SJCRH30 (cell line): ENCODE measurements at regions not wholly inside any gene's neighbourhood (a gene's known extent, or its start where the extent isn't known, plus 50 kb on each side); places are given as distances from the start of the nearest gene placed in this dataset.
"Not testable (repeated sequence)": the region's sequence is repeated elsewhere in the genome, so short reads cannot be mapped to it uniquely, and the experiment has no call there.

Experiments
- DNase-seq, 2 experiments: peaks; one replicate each; pipeline ENCODE4 v3.0.0-alpha.2; 2015 to 2020
- H3K27ac ChIP-seq: fragments of 250-450 bp; sonication (Bioruptor Pico); 2 replicates; pipeline ENCODE4 v1.5.1; 2020; ENCODE audit warnings: mild to moderate bottlenecking, moderate library complexity
- H3K27me3 ChIP-seq: fragments of 250-450 bp; sonication (Bioruptor Pico); 2 replicates; pipeline ENCODE4 v1.5.1; 2020; ENCODE audit warnings: mild to moderate bottlenecking, moderate library complexity
- H3K36me3 ChIP-seq: fragments of 250-450 bp; sonication (Bioruptor Pico); 2 replicates; pipeline ENCODE4 v1.5.1; 2020; ENCODE audit warnings: mild to moderate bottlenecking, moderate library complexity
- H3K4me1 ChIP-seq: fragments of 250-450 bp; sonication (Bioruptor Pico); 2 replicates; pipeline ENCODE4 v1.5.1; 2020; ENCODE audit warnings: mild to moderate bottlenecking, moderate library complexity
- H3K4me3 ChIP-seq: fragments of 250-450 bp; sonication (Bioruptor Pico); 2 replicates; pipeline ENCODE4 v1.5.1; 2020; ENCODE audit warnings: mild to moderate bottlenecking, moderate library complexity
- H3K9me3 ChIP-seq: fragments of 250-450 bp; sonication (Bioruptor Pico); replicated peaks from 2 replicates; pipeline ENCODE4 v1.5.1; 2020; ENCODE audit warnings: mild to moderate bottlenecking, moderate library complexity

GRCh38 chr5:124910354-124911016, 164.0 kb upstream of the ZNF608 start:
- peaks cover 13% of the 10 kb centered on the region; the same call in 1 of the 2 replicates for H3K4me1 ChIP-seq

GRCh38 chr5:124912638-124913328, 166.3 kb upstream of the ZNF608 start:
- DNase-seq, result no peak
- H3K27me3 ChIP-seq, result no peaks in the 10 kb centered on the region
- no peaks in the 10 kb centered on the region for H3K4me1 ChIP-seq
- H3K9me3 ChIP-seq, result no peaks in the 10 kb centered on the region; the same call in 1 of the 2 replicates
- no peaks in the 10 kb centered on the region for H3K36me3 ChIP-seq
- no peak overlapping the region for H3K27ac ChIP-seq
- no peak overlapping the region for H3K4me3 ChIP-seq

More at GRCh38 chr5:124910354-124911016, 164.0 kb upstream of the ZNF608 start:
- H3K27ac ChIP-seq, result no peak overlapping the region
- no peaks in the 10 kb centered on the region; the same call in 1 of the 2 replicates for H3K9me3 ChIP-seq
- no peak for DNase-seq
- H3K36me3 ChIP-seq, result no peaks in the 10 kb centered on the region
- no peak overlapping the region for H3K4me3 ChIP-seq
- no peaks in the 10 kb centered on the region for H3K27me3 ChIP-seq

GRCh38 chr5:124913329-124913653, 166.9 kb upstream of the ZNF608 start:
- H3K27me3 ChIP-seq, result no peaks in the 10 kb centered on the region
- no peaks in the 10 kb centered on the region; the same call in 1 of the 2 replicates for H3K9me3 ChIP-seq
- H3K36me3 ChIP-seq, result no peaks in the 10 kb centered on the region
- H3K27ac ChIP-seq, result no peak overlapping the region
- H3K4me3 ChIP-seq, result no peak overlapping the region
- no peaks in the 10 kb centered on the region for H3K4me1 ChIP-seq
- no peak for DNase-seq

GRCh38 chr5:124916313-124916712, 169.9 kb upstream of the ZNF608 start:
- H3K27ac ChIP-seq, H3K9me3 ChIP-seq, H3K27me3 ChIP-seq, H3K36me3 ChIP-seq, H3K4me1 ChIP-seq, H3K4me3 ChIP-seq, DNase-seq: not testable (repeated sequence)

- Histone ChIP-seq H3K4me1 (peaks cover 6% of the 10 kb centered on the region), H3K36me3 (no peaks in the 10 kb centered on the region), H3K4me3 (no peak overlapping the region), H3K9me3 (no peaks in the 10 kb centered on the region), H3K27ac (no peak overlapping the region), H3K27me3 (no peaks in the 10 kb centered on the region)
- DNase-seq, result no peak
Observed at GRCh38 chr5:124918618-124919017, 172.2 kb upstream of the ZNF608 start.

GRCh38 chr5:124919076-124919475, 172.6 kb upstream of the ZNF608 start:
- DNase-seq, result no peak
- Histone ChIP-seq H3K4me3 (no peak overlapping the region), H3K36me3 (no peaks in the 10 kb centered on the region), H3K9me3 (no peaks in the 10 kb centered on the region), H3K4me1 (peaks cover 6% of the 10 kb centered on the region), H3K27ac (no peak overlapping the region), H3K27me3 (no peaks in the 10 kb centered on the region)

GRCh38 chr5:124919747-124920525, 173.5 kb upstream of the ZNF608 start:
- Histone ChIP-seq H3K36me3 (no peaks in the 10 kb centered on the region), H3K4me3 (no peak overlapping the region), H3K9me3 (no peaks in the 10 kb centered on the region), H3K4me1 (peaks cover 6% of the 10 kb centered on the region), H3K27me3 (no peaks in the 10 kb centered on the region), H3K27ac (no peak overlapping the region)
- no peak for DNase-seq

- Histone ChIP-seq H3K36me3 (no peaks in the 10 kb centered on the region), H3K27me3 (no peaks in the 10 kb centered on the region), H3K4me1 (peaks cover 6% of the 10 kb centered on the region), H3K9me3 (no peaks in the 10 kb centered on the region), H3K27ac (no peak overlapping the region), H3K4me3 (no peak overlapping the region)
- no peak for DNase-seq
Observed at GRCh38 chr5:124920909-124921666, 174.6 kb upstream of the ZNF608 start.

GRCh38 chr5:124921694-124922093, 175.3 kb upstream of the ZNF608 start:
- Histone ChIP-seq H3K36me3 (no peaks in the 10 kb centered on the region), H3K9me3 (no peaks in the 10 kb centered on the region), H3K4me3 (no peak overlapping the region), H3K27ac (no peak overlapping the region), H3K4me1 (peaks cover 6% of the 10 kb centered on the region), H3K27me3 (no peaks in the 10 kb centered on the region)
- no peak for DNase-seq

- DNase-seq, result no peak
- no peak overlapping the region for H3K27ac ChIP-seq
- no peaks in the 10 kb centered on the region for H3K9me3 ChIP-seq
- H3K36me3 ChIP-seq, result no peaks in the 10 kb centered on the region
- H3K27me3 ChIP-seq, result no peaks in the 10 kb centered on the region
- no peak overlapping the region for H3K4me3 ChIP-seq
- peaks cover 6% of the 10 kb centered on the region for H3K4me1 ChIP-seq
Observed at GRCh38 chr5:124922255-124922975, 176.0 kb upstream of the ZNF608 start.

- Histone ChIP-seq H3K4me1 (peaks cover 6% of the 10 kb centered on the region), H3K9me3 (no peaks in the 10 kb centered on the region), H3K27me3 (no peaks in the 10 kb centered on the region), H3K36me3 (no peaks in the 10 kb centered on the region), H3K4me3 (no peak overlapping the region), H3K27ac (no peak overlapping the region)
- peak; percentile 11 to 61 for DNase-seq
Observed at GRCh38 chr5:124923131-124923530, 176.7 kb upstream of the ZNF608 start.

GRCh38 chr5:124924729-124925128, 178.3 kb upstream of the ZNF608 start:
- no peaks in the 10 kb centered on the region for H3K36me3 ChIP-seq
- peaks cover 6% of the 10 kb centered on the region for H3K4me1 ChIP-seq
- H3K27ac ChIP-seq, result no peak overlapping the region
- no peak overlapping the region for H3K4me3 ChIP-seq
- no peaks in the 10 kb centered on the region for H3K9me3 ChIP-seq
- DNase-seq, result no peak
- no peaks in the 10 kb centered on the region for H3K27me3 ChIP-seq

- no peak overlapping the region for H3K27ac ChIP-seq
- peak; percentile 22 to 34 for DNase-seq
Observed at GRCh38 chr5:124927735-124928134, 181.3 kb upstream of the ZNF608 start.

GRCh38 chr5:124929000-124929399, 182.6 kb upstream of the ZNF608 start:
- Histone ChIP-seq H3K36me3 (no peaks in the 10 kb centered on the region), H3K27ac (no peak overlapping the region), H3K4me1 (no peaks in the 10 kb centered on the region), H3K27me3 (no peaks in the 10 kb centered on the region; the same call in 1 of the 2 replicates), H3K9me3 (no peaks in the 10 kb centered on the region), H3K4me3 (no peak overlapping the region)
- DNase-seq, result no peak

More at GRCh38 chr5:124927735-124928134, 181.3 kb upstream of the ZNF608 start:
- H3K4me3 ChIP-seq, result no peak overlapping the region
- H3K9me3 ChIP-seq, result no peaks in the 10 kb centered on the region
- H3K27me3 ChIP-seq, result no peaks in the 10 kb centered on the region
- H3K4me1 ChIP-seq, result peaks cover 6% of the 10 kb centered on the region
- no peaks in the 10 kb centered on the region for H3K36me3 ChIP-seq
